Uterus (tissue), 3 donors: ENCODE measurements at regions not wholly inside any gene's neighbourhood (a gene's known extent, or its start where the extent isn't known, plus 50 kb on each side); places are given as distances from the start of the nearest gene placed in this dataset.

Experiments used
- DNase-seq, 2 donors: peaks; one replicate each; pipeline ENCODE4 v3.0.0-alpha.2; 2019 to 2020
- H3K27ac ChIP-seq, 2 donors: fragments of 200-600 bp; sonication (generic); 1 replicate in 1 of 2; 2 replicates in 1 of 2; pipeline ENCODE4 v1.5.1; 2016 to 2018
- H3K27me3 ChIP-seq, 2 donors: fragments of 200-600 bp; sonication (generic); one replicate each; pipeline ENCODE4 v1.5.1; 2018 to 2019; ENCODE audit warnings: control low read depth in 1 of 2
- H3K36me3 ChIP-seq, 2 donors: fragments of 200-600 bp; sonication (generic); one replicate each; pipeline ENCODE4 v1.5.1; 2019; ENCODE audit warnings: control low read depth in 1 of 2
- H3K4me1 ChIP-seq, 2 donors: fragments of 200-600 bp; sonication (generic); one replicate each; pipeline ENCODE4 v1.5.1; 2018 to 2019; ENCODE audit warnings: control low read depth in 1 of 2
- H3K4me3 ChIP-seq, 2 donors: fragments of 200-600 bp; sonication (generic); 1 replicate in 1 of 2; 2 replicates in 1 of 2; pipeline ENCODE4 v1.5.1; 2018 to 2019; ENCODE audit warnings: mild to moderate bottlenecking in 1 of 2
- H3K9me3 ChIP-seq, 2 donors: fragments of 200-600 bp; sonication (generic); one replicate each; pipeline ENCODE4 v1.5.1; 2019; ENCODE audit warnings: control low read depth in 1 of 2
- POLR2A ChIP-seq, 2 donors: fragments of 450-650 bp; IDR thresholded peaks; one replicate each; pipeline ENCODE4 v1.6.1; 2016; ENCODE audit warnings: antibody characterized with exemption in 2 of 2, mild to moderate bottlenecking in 1 of 2, moderate library complexity in 1 of 2
- intact Hi-C: fragments of 100-400 bp; cut with DNase I; formaldehyde crosslinking; loops from one replicate; pipeline ENCODE4 v1.15.1; 2023; ENCODE audit warnings: low total_unique reads
- TF ChIP-seq, protein P1 (sequence below), 4 experiments: fragments of 200-600 bp in 2 of 4; fragments of 450-650 bp in 2 of 4; sonication (generic) in 2 of 4; IDR thresholded peaks; one replicate each; pipeline ENCODE4 v1.5.1; 2016 to 2019; ENCODE audit warnings: antibody characterized with exemption in 4 of 4, mild to moderate bottlenecking in 2 of 4, moderate library complexity in 1 of 4
- donor health status: DM: yes; HTN: yes; CAD: no.

DNA sequence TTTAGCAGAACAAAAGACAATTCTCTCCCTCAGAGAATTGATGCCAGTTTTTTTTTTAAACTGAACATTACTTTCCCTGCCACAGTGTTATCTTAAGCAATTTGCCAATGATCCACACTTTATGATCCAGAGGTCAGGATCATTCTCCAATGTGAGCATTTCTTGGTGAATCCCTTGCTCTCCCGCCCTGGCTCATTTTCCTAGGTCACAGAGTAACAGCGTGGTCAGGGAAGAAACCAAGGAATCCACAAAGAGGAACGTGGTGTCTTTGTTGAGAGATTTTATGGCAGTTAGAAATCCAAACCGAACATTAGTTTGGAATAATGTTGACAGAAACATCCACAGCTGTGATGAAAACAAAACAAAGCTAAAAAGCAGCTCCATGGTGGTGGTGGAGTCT lies 250.3 kb downstream of the TTC32 start:
- no peaks in the 10 kb centered on the region for H3K9me3 ChIP-seq
- intact Hi-C loops = no loop called here
- DNase-seq = no peak
- no peaks in the 10 kb centered on the region for H3K36me3 ChIP-seq
- H3K27ac ChIP-seq = no peak overlapping the region
- no peak overlapping the region for H3K4me3 ChIP-seq
- no peak for TF ChIP-seq POLR2A (IDR thresholded peaks at IDR 0.05)
- TF ChIP-seq, protein P1, sequence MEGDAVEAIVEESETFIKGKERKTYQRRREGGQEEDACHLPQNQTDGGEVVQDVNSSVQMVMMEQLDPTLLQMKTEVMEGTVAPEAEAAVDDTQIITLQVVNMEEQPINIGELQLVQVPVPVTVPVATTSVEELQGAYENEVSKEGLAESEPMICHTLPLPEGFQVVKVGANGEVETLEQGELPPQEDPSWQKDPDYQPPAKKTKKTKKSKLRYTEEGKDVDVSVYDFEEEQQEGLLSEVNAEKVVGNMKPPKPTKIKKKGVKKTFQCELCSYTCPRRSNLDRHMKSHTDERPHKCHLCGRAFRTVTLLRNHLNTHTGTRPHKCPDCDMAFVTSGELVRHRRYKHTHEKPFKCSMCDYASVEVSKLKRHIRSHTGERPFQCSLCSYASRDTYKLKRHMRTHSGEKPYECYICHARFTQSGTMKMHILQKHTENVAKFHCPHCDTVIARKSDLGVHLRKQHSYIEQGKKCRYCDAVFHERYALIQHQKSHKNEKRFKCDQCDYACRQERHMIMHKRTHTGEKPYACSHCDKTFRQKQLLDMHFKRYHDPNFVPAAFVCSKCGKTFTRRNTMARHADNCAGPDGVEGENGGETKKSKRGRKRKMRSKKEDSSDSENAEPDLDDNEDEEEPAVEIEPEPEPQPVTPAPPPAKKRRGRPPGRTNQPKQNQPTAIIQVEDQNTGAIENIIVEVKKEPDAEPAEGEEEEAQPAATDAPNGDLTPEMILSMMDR (IDR thresholded peaks at IDR 0.05) = no peak
- no peaks in the 10 kb centered on the region for H3K4me1 ChIP-seq
- no peaks in the 10 kb centered on the region for H3K27me3 ChIP-seq

DNA sequence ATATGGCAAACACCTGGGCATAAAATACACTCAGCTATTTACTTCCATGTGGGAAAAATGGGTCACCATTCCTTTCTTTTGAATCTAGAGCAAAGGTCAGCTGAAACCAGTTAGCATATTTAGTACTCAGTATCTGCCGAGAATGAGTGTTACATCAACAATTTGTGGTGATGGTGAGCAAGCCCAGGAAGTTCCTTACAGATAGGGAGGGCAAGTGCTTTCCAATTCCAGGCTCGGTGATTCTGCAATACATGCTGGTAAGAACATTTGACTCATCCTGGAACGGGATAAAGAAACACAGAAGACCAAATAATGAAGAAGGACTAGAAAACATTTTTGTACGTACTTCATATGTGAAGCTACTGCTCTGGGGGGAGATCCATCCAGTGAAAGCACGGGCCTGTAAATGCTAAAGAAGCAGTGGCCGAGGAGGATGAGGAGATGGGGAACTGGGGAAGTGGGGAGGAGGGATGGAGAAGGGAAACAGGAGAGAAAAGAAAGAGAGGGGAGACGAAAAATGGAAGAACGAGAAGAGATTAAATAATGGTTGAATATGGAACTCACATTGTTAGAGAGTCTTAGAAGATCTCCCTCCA lies 251.9 kb downstream of the TTC32 start:
- Histone ChIP-seq H3K4me3 (no peak overlapping the region), H3K36me3 (no peaks in the 10 kb centered on the region), H3K4me1 (no peaks in the 10 kb centered on the region), H3K9me3 (no peaks in the 10 kb centered on the region), H3K27me3 (no peaks in the 10 kb centered on the region), H3K27ac (no peak overlapping the region)
- no peak for TF ChIP-seq POLR2A (IDR thresholded peaks at IDR 0.05)
- TF ChIP-seq, protein P1 (IDR thresholded peaks at IDR 0.05) = no peak
- intact Hi-C loops = no loop called here
- no peak for DNase-seq

DNA sequence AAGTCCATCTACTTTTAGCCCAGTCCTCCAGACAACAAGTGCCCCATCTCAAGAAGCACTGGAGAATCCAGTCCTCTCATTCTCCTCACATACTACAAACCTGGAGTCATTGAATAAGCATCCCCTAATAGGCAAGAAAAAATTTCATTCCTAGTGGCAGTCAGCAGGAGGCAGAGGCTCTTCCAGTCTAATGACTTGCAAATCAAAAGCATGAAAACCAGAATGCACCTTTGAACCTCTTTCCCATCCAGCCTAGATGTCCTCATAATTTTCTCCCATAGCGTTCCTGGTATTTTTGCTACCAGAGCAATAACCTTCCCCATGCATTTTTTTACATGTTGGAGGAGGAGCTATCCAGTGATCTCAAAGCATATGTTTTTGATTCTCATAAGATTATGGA lies 252.6 kb downstream of the TTC32 start:
- no peaks in the 10 kb centered on the region for H3K9me3 ChIP-seq
- H3K36me3 ChIP-seq = no peaks in the 10 kb centered on the region
- no peak overlapping the region for H3K4me3 ChIP-seq
- no peaks in the 10 kb centered on the region for H3K27me3 ChIP-seq
- no peak overlapping the region for H3K27ac ChIP-seq
- no peak for DNase-seq
- TF ChIP-seq POLR2A (IDR thresholded peaks at IDR 0.05) = no peak
- TF ChIP-seq, protein P1 (IDR thresholded peaks at IDR 0.05) = no peak
- intact Hi-C loops = no loop called here
- no peaks in the 10 kb centered on the region for H3K4me1 ChIP-seq

DNA sequence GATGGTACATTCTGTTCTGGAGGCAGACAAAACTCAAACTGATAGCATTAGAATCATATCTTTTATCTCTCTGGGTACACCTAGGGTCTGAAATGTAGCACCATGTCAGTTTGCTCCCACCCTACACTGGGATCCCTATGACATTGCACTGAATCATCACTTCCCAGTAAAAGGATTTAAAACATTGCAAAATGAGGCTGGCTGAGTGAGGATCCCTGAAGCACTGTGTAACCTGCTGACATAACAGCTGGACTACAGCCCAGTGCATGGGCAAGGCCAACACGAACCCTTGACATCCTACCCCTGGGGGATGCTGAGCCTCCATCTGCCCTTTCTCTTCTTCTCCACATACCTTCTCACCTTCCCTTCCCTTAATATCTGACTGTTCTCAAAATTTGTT lies 253.2 kb downstream of the TTC32 start:
- DNase-seq = no peak
- H3K9me3 ChIP-seq = no peaks in the 10 kb centered on the region
- TF ChIP-seq, protein P1 (IDR thresholded peaks at IDR 0.05) = no peak
- TF ChIP-seq POLR2A (IDR thresholded peaks at IDR 0.05) = no peak
- no peaks in the 10 kb centered on the region for H3K36me3 ChIP-seq
- no peak overlapping the region for H3K27ac ChIP-seq
- no peaks in the 10 kb centered on the region for H3K4me1 ChIP-seq
- no peak overlapping the region for H3K4me3 ChIP-seq
- intact Hi-C loops = no loop called here
- no peaks in the 10 kb centered on the region for H3K27me3 ChIP-seq

DNA sequence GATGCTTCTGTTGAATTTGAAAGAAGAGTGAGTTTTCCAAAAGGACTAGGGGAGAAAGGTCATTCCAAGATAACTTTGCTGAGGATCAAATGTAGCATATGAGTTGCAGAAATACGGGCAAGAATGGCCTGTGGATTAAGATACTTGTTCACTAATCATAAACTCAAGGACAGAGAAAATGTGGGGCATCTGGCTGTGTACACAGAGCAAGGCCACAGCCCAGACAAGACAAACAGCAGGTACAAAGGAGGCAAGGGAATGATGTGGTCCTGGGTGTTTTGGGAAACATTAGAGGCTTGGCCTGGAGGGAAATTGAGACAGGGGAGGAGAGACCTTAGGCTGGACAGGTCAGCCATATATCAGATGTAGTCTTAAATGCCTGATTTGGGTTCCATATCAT lies 254.8 kb downstream of the TTC32 start:
- no peak overlapping the region for H3K27ac ChIP-seq
- intact Hi-C loops = no loop called here
- TF ChIP-seq, protein P1 (IDR thresholded peaks at IDR 0.05) = no peak
- TF ChIP-seq POLR2A (IDR thresholded peaks at IDR 0.05) = no peak

More for the DNA sequence above, 254.8 kb downstream of the TTC32 start:
- Histone ChIP-seq H3K27me3 (no peaks in the 10 kb centered on the region), H3K4me1 (no peaks in the 10 kb centered on the region), H3K4me3 (no peak overlapping the region), H3K9me3 (no peaks in the 10 kb centered on the region), H3K36me3 (no peaks in the 10 kb centered on the region)
- DNase-seq = no peak
